K562 (cell line): ENCODE measurements at regions not wholly inside any gene's neighbourhood (a gene's known extent, or its start where the extent isn't known, plus 50 kb on each side); places are given as distances from the start of the nearest gene placed in this dataset.

Experiments used
- ATAC-seq: fragments of 200-7000 bp; cut with Tn5 transposase; 3 replicates; pipeline ENCODE4 v1.9.1; 2020; ENCODE audit warnings: moderate library complexity
- BruUV-seq: library from RNA; stranded (reverse); fragments of 400-500 nt; replicated peaks from 2 replicates; lab custom pipeline; 2021; lab: Mats Ljungman, UMichigan
- CTCF ChIA-PET: fragments of 300-600 bp; formaldehyde crosslinking; extraction: SDS; loops from one replicate; lab custom pipeline; 2021; ENCODE audit warnings: low intra/inter-chr PET ratio; lab: Yijun Ruan, JAX
- POLR2A ChIA-PET: fragments of 300-600, 350-650 bp; sonication (Branson Sonifier 250); formaldehyde crosslinking; extraction: SDS; loops from one replicate; lab custom pipeline; 2021; ENCODE audit warnings: antibody characterized with exemption, inconsistent platforms; lab: Yijun Ruan, JAX
- DNase-seq, 4 experiments: peaks; one replicate each; pipeline versions ENCODE4 v3.0.0 to v3.0.0-alpha.2; 2011 to 2018; ENCODE audit warnings: low spot score in 3 of 4, mixed read lengths in 3 of 4; ENCODE audit errors: extremely low read depth in 1 of 4
- FAIRE-seq: peaks from 2 replicates; lab custom pipeline; 2011; peaks lifted over from hg19 to GRCh38; lab: Jason Lieb, UNC
- H2AFZ ChIP-seq: 2 replicates; pipeline ENCODE4 v1.6.0; 2011; ENCODE audit warnings: low read depth, low read length, control low read depth, inconsistent platforms
- H3K27ac ChIP-seq: fragments of 200-600 bp; 3 replicates; pipeline ENCODE4 v1.8.0; 2011; ENCODE audit warnings: low read depth, mild to moderate bottlenecking, control low read depth, inconsistent platforms, low read length, moderate library complexity, mixed read lengths; ENCODE audit errors: extremely low read depth
- H3K27me3 ChIP-seq, 2 experiments: fragments of 300-600 bp in 1 of 2; 2 replicates in 1 of 2; 3 replicates in 1 of 2; pipeline versions ENCODE4 v1.6.0 to v1.8.0; 2011; ENCODE audit warnings: inconsistent platforms in 2 of 2, low read length in 2 of 2, mild to moderate bottlenecking in 1 of 2, mixed read lengths in 1 of 2, moderate library complexity in 1 of 2; ENCODE audit not compliant: control insufficient read depth in 2 of 2, insufficient read depth in 2 of 2
- H3K36me3 ChIP-seq: fragments of 300-600 bp; 3 replicates; pipeline ENCODE4 v1.8.0; 2011; ENCODE audit warnings: mild to moderate bottlenecking, low read length, inconsistent platforms; ENCODE audit not compliant: control insufficient read depth, insufficient read depth
- H3K4me1 ChIP-seq, 2 experiments: fragments of 200-600 bp in 1 of 2; replicated peaks in 1 of 2; 2 replicates in 1 of 2; 3 replicates in 1 of 2; pipeline versions ENCODE4 v1.5.1 to v1.8.0; 2011; ENCODE audit warnings: inconsistent platforms in 2 of 2, low read length in 2 of 2, mild to moderate bottlenecking in 1 of 2, mixed read lengths in 1 of 2, moderate library complexity in 1 of 2; ENCODE audit not compliant: control insufficient read depth in 2 of 2, insufficient read depth in 2 of 2
- H3K4me2 ChIP-seq: 2 replicates; pipeline ENCODE4 v1.6.1; 2011; ENCODE audit warnings: low read length, control low read depth, inconsistent platforms, mixed read lengths; ENCODE audit not compliant: insufficient read depth
- H3K4me3 ChIP-seq: fragments of 200-600 bp; sonication (generic), shearing (Covaris generic); 2 replicates; pipeline ENCODE4 v1.5.1; 2016; ENCODE audit warnings: control low read depth, inconsistent platforms
- H3K79me2 ChIP-seq: fragments of 200-600 bp; 3 replicates; pipeline ENCODE4 v1.8.0; 2011; ENCODE audit warnings: low read length, inconsistent platforms; ENCODE audit not compliant: control insufficient read depth, insufficient read depth
- H3K9ac ChIP-seq, 2 experiments: 2 replicates each; pipeline versions ENCODE4 v1.6.0 to v1.6.1; 2011; ENCODE audit warnings: low read depth in 2 of 2, low read length in 2 of 2, control low read depth in 1 of 2, inconsistent platforms in 1 of 2, mild to moderate bottlenecking in 1 of 2, mixed read lengths in 1 of 2; ENCODE audit not compliant: insufficient read depth in 1 of 2
- H3K9me1 ChIP-seq: one replicate; pipeline ENCODE4 v1.6.0; 2011; ENCODE audit warnings: inconsistent platforms, mild to moderate bottlenecking, low read length, moderate library complexity; ENCODE audit not compliant: control insufficient read depth, insufficient read depth
- H3K9me3 ChIP-seq: replicated peaks from 2 replicates; pipeline ENCODE4 v1.5.1; 2011; ENCODE audit warnings: low read depth, low read length, inconsistent platforms; ENCODE audit not compliant: control insufficient read depth, insufficient read depth
- H4K20me1 ChIP-seq: replicated peaks from 2 replicates; pipeline ENCODE4 v1.6.1; 2011; ENCODE audit warnings: low read length, inconsistent platforms, mixed read lengths; ENCODE audit not compliant: control insufficient read depth, insufficient read depth
- BMI1 ChIP-seq: fragments of 150-350 bp; IDR thresholded peaks from 2 replicates; pipeline ENCODE4 v1.6.1; 2014; ENCODE audit warnings: low read length
- CCNT2 ChIP-seq: IDR thresholded peaks from 2 replicates; pipeline ENCODE4 v1.6.1; 2011; ENCODE audit warnings: borderline replicate concordance, low read depth, mild to moderate bottlenecking, moderate library complexity, mixed read lengths, low read length; ENCODE audit not compliant: insufficient read length; ENCODE audit errors: extremely low read depth
- DIDO1 ChIP-seq: fragments of 450-650 bp; IDR thresholded peaks from 2 replicates; pipeline ENCODE4 v1.6.1; 2016; ENCODE audit warnings: low read depth, missing biosample characterization, missing genetic modification characterization
- EP300 ChIP-seq: IDR thresholded peaks from 2 replicates; pipeline ENCODE4 v1.6.1; 2012; ENCODE audit warnings: low read length, improper control_type of control experiment
- MCM2 ChIP-seq: fragments of 450-650 bp; IDR thresholded peaks from 2 replicates; pipeline ENCODE4 v1.6.1; 2017; ENCODE audit warnings: low read depth, mild to moderate bottlenecking
- MEF2A ChIP-seq: IDR thresholded peaks from 2 replicates; pipeline ENCODE4 v1.6.1; 2011; ENCODE audit warnings: low read depth, mild to moderate bottlenecking, low read length, moderate library complexity; ENCODE audit not compliant: control insufficient read depth
- MEF2D ChIP-seq: conservative IDR thresholded peaks from 2 replicates; pipeline ENCODE4 v1.6.1; 2016; ENCODE audit warnings: low read depth, missing genetic modification characterization, missing compliant biosample characterization
- MTA1 ChIP-seq: fragments of 450-650 bp; IDR thresholded peaks from 2 replicates; pipeline ENCODE4 v1.6.1; 2017; ENCODE audit warnings: borderline replicate concordance
- NUFIP1 ChIP-seq: fragments of 450-650 bp; IDR thresholded peaks from 2 replicates; pipeline ENCODE4 v1.6.1; 2018; ENCODE audit not compliant: partially characterized antibody
- RFX7 ChIP-seq: fragments of 250-450 bp; sonication (Bioruptor Pico); IDR thresholded peaks from 2 replicates; pipeline ENCODE4 v1.5.1; 2021; ENCODE audit warnings: mild to moderate bottlenecking
- SNRNP70 ChIP-seq: fragments of 200-400 bp; formaldehyde crosslinking; optimal IDR thresholded peaks from 2 replicates; pipeline ENCODE3; 2017; ENCODE audit warnings: low read depth, low read length
- TAF1 ChIP-seq: IDR thresholded peaks from 2 replicates; pipeline ENCODE4 v1.6.1; 2011; ENCODE audit warnings: mild to moderate bottlenecking, low read length, moderate library complexity; ENCODE audit not compliant: insufficient read depth, control insufficient read depth, severe bottlenecking; ENCODE audit errors: extremely low read depth
- ZBTB49 ChIP-seq: sonication (generic); formaldehyde crosslinking; IDR thresholded peaks from 2 replicates; pipeline ENCODE4 v1.8.0; 2022; ENCODE audit warnings: missing genetic modification reagents, mild to moderate bottlenecking, borderline replicate concordance
- ZNF133 ChIP-seq: fragments of 250-450 bp; sonication (Bioruptor Pico); IDR thresholded peaks from 2 replicates; pipeline ENCODE4 v1.4.0; 2020; ENCODE audit warnings: mild to moderate bottlenecking
- ZNF311 ChIP-seq: fragments of 250-450 bp; sonication (Bioruptor Pico); IDR thresholded peaks from 2 replicates; pipeline ENCODE4 v1.4.0; 2020; ENCODE audit warnings: mild to moderate bottlenecking, moderate library complexity
- ZNF408 ChIP-seq: fragments of 250-450 bp; sonication (Bioruptor Pico); IDR thresholded peaks from 2 replicates; pipeline ENCODE4 v1.4.0; 2020; ENCODE audit warnings: low read depth, mild to moderate bottlenecking, moderate library complexity
- ZNF511 ChIP-seq: sonication (generic); formaldehyde crosslinking; IDR thresholded peaks from 2 replicates; pipeline ENCODE4 v1.8.0; 2022; ENCODE audit warnings: mild to moderate bottlenecking, missing genetic modification reagents
- WGBS: fragments of 100-300 bp; shearing (Covaris generic); methylation state at CpG from one replicate; pipeline ENCODE4 v1.1.6; 2016; ENCODE audit warnings: low coverage, mixed read lengths; ENCODE audit not compliant: insufficient coverage; ENCODE audit errors: missing lambda C conversion rate; 5-methylcytosine and 5-hydroxymethylcytosine counted together
- in situ Hi-C: fragments of 300-500 bp; cut with MboI; formaldehyde crosslinking; loops from 4 replicates; pipeline ENCODE4 v1.15.0; 2018; ENCODE audit warnings: inconsistent platforms, mixed read lengths
- intact Hi-C: fragments of 100-400 bp; cut with micrococcal nuclease; formaldehyde crosslinking; loops from 2 replicates; pipeline ENCODE4 v1.14.2; 2022

- TF ChIP-seq MCM2 = no peak
- no peak for TF ChIP-seq MTA1
- TF ChIP-seq ZNF408 = no peak
- no peak for TF ChIP-seq CCNT2
- no peak for TF ChIP-seq ZNF311 (CRISPR knock-in tag)
- TF ChIP-seq NUFIP1 = no peak
- TF ChIP-seq ZBTB49 (CRISPR knock-in tag) = no peak
These were observed 57.1 kb upstream of the CELF2 start (continued) for GRCh38 chr10:10960534-10960933.

- no peak for FAIRE-seq
- POLR2A ChIA-PET = no interaction called here
- Histone ChIP-seq H3K27me3 (no peaks in the 10 kb centered on the region), H2AFZ (no peak overlapping the region), H3K36me3 (no peaks in the 10 kb centered on the region), H3K9ac (no peak overlapping the region), H3K4me3 (no peak overlapping the region), H3K4me2 (no peak overlapping the region), H3K79me2 (no peaks in the 10 kb centered on the region), H3K4me1 (no peaks in the 10 kb centered on the region), H3K27ac (no peak overlapping the region), H3K9me1 (no peaks in the 10 kb centered on the region), H3K9me3 (no peaks in the 10 kb centered on the region), H4K20me1 (no peaks in the 10 kb centered on the region)
- no TSS peak for BruUV-seq
- DNase-seq = no peak
- 4% methylated on average over 1 of the region's 1 CpG for WGBS
- intact Hi-C loops = loop anchor here (10.0 kb wide), 1 partner anchor 314 kb away; no protein-coding TSS in a partner anchor
- no peak for ATAC-seq
- CTCF ChIA-PET = no interaction called here
- TF ChIP-seq ZNF511 (CRISPR knock-in tag) = no peak
- no peak for TF ChIP-seq EP300
- TF ChIP-seq ZNF133 (CRISPR knock-in tag) = no peak
- TF ChIP-seq BMI1 = no peak
- TF ChIP-seq TAF1 = no peak
- no peak for TF ChIP-seq SNRNP70
- TF ChIP-seq DIDO1 (tag) = no peak
- TF ChIP-seq MEF2A = no peak
- no peak for TF ChIP-seq MEF2D
- TF ChIP-seq ZBTB49 (CRISPR knock-in tag) = no peak
- TF ChIP-seq RFX7 (CRISPR knock-in tag) = no peak
- in situ Hi-C loops = no loop called here
These were observed 56.6 kb upstream of the CELF2 start for GRCh38 chr10:10961072-10961471.
